Esophagus muscularis mucosa (tissue), 3 donors: ENCODE measurements at regions not wholly inside any gene's neighbourhood (a gene's known extent, or its start where the extent isn't known, plus 50 kb on each side); places are given as distances from the start of the nearest gene placed in this dataset.

Source experiments
- CTCF ChIP-seq, 3 experiments: fragments of 200-600 bp in 2 of 3; fragments of 450-650 bp in 1 of 3; sonication (generic) in 2 of 3; IDR thresholded peaks; one replicate each; pipeline ENCODE4 v1.5.1; 2017 to 2019; ENCODE audit warnings: antibody characterized with exemption in 3 of 3, mild to moderate bottlenecking in 2 of 3, moderate library complexity in 1 of 3
- POLR2A ChIP-seq: fragments of 450-650 bp; IDR thresholded peaks from one replicate; pipeline ENCODE4 v1.6.1; 2017; ENCODE audit warnings: antibody characterized with exemption, moderate library complexity, mild to moderate bottlenecking, low read depth
- POLR2AphosphoS5 ChIP-seq, 2 donors: sonication (generic); formaldehyde crosslinking; IDR thresholded peaks; one replicate each; pipeline ENCODE4 v1.6.1; 2017; ENCODE audit warnings: antibody characterized with exemption in 2 of 2

DNA sequence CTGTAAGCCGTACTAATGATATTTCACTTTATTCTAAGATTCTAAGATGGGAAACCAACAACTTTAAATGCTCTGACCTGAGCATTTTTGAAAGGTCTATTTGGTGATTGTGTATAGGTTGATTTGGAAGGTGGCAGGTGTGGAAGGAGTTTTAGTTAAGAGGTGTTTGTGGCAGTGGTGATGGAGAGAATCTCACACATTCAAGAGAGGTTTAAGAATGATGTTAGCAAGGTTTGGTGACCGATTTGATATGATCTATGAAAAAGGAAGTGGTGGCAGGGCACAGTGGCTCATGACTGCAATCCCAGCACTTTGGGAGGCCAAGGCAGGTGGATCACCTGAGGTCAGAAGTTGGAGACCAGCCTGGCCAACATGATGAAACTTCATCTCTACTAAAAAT, 319.2 kb upstream of the CD180 start:
- TF ChIP-seq POLR2AphosphoS5 (IDR thresholded peaks at IDR 0.05) (no peak), CTCF (IDR thresholded peaks at IDR 0.05) (no peak), POLR2A (no peak)
